H9 (cell line): ENCODE measurements at regions not wholly inside any gene's neighbourhood (a gene's known extent, or its start where the extent isn't known, plus 50 kb on each side); places are given as distances from the start of the nearest gene placed in this dataset.

Source experiments
- DNase-seq: peaks from one replicate; pipeline ENCODE4 v3.0.0-alpha.2; 2017
- H2AFZ ChIP-seq: one replicate; pipeline ENCODE4 v1.6.1; 2013; ENCODE audit warnings: mild to moderate bottlenecking, low read length, control low read depth, moderate library complexity
- H2AK5ac ChIP-seq: 2 replicates; pipeline ENCODE4 v1.6.1; 2013; ENCODE audit warnings: low read length, control low read depth, mixed read lengths; ENCODE audit not compliant: insufficient read length
- H2BK120ac ChIP-seq: one replicate; pipeline ENCODE4 v1.6.1; 2013; ENCODE audit warnings: low read depth, mild to moderate bottlenecking, low read length, control low read depth, inconsistent platforms; ENCODE audit not compliant: poor library complexity, severe bottlenecking
- H2BK12ac ChIP-seq: 2 replicates; pipeline ENCODE4 v1.6.1; 2013; ENCODE audit warnings: low read length, control low read depth, mixed read lengths, low read depth; ENCODE audit not compliant: insufficient read length
- H2BK15ac ChIP-seq: 2 replicates; pipeline ENCODE4 v1.6.1; 2013; ENCODE audit warnings: low read depth, low read length, control low read depth
- H2BK20ac ChIP-seq: one replicate; pipeline ENCODE4 v1.6.1; 2013; ENCODE audit warnings: low read depth, mild to moderate bottlenecking, low read length, control low read depth, inconsistent platforms; ENCODE audit not compliant: poor library complexity, severe bottlenecking
- H2BK5ac ChIP-seq: 2 replicates; pipeline ENCODE4 v1.6.1; 2013; ENCODE audit warnings: low read length, control low read depth, mixed read lengths; ENCODE audit not compliant: insufficient read length
- H3K14ac ChIP-seq: 2 replicates; pipeline ENCODE4 v1.6.1; 2013; ENCODE audit warnings: low read length, control low read depth; ENCODE audit not compliant: insufficient read depth
- H3K18ac ChIP-seq: 2 replicates; pipeline ENCODE4 v1.6.1; 2013; ENCODE audit warnings: low read depth, mild to moderate bottlenecking, mixed read lengths, low read length, control low read depth; ENCODE audit not compliant: insufficient read length
- H3K23ac ChIP-seq: 2 replicates; pipeline ENCODE4 v1.6.1; 2013; ENCODE audit warnings: low read length, control low read depth, mixed read lengths, low read depth; ENCODE audit not compliant: insufficient read length
- H3K23me2 ChIP-seq: 2 replicates; pipeline ENCODE4 v1.6.1; 2013; ENCODE audit warnings: low read depth, mild to moderate bottlenecking, mixed read lengths, low read length, control low read depth; ENCODE audit not compliant: insufficient read length, poor library complexity, severe bottlenecking
- H3K27ac ChIP-seq: 2 replicates; pipeline ENCODE4 v1.5.1; 2013; ENCODE audit warnings: low read length, control low read depth, mixed read lengths, low read depth; ENCODE audit not compliant: insufficient read length
- H3K27me3 ChIP-seq: 2 replicates; pipeline ENCODE4 v1.6.1; 2013; ENCODE audit warnings: low read length, control low read depth, inconsistent platforms; ENCODE audit not compliant: insufficient read depth
- H3K4ac ChIP-seq: 2 replicates; pipeline ENCODE4 v1.6.1; 2013; ENCODE audit warnings: low read depth, mild to moderate bottlenecking, control low read depth, inconsistent platforms, low read length, moderate library complexity
- H3K4me1 ChIP-seq: 2 replicates; pipeline ENCODE4 v1.6.1; 2013; ENCODE audit warnings: low read length, control low read depth, inconsistent platforms; ENCODE audit not compliant: insufficient read depth
- H3K4me2 ChIP-seq: 2 replicates; pipeline ENCODE4 v1.6.1; 2013; ENCODE audit warnings: low read length, control low read depth, mixed read lengths; ENCODE audit not compliant: insufficient read length, insufficient read depth
- H3K56ac ChIP-seq: 2 replicates; pipeline ENCODE4 v1.6.1; 2013; ENCODE audit warnings: low read depth, mild to moderate bottlenecking, mixed read lengths, low read length, control low read depth; ENCODE audit not compliant: insufficient read length
- H3K79me1 ChIP-seq: 2 replicates; pipeline ENCODE4 v1.6.1; 2013; ENCODE audit warnings: low read depth, mild to moderate bottlenecking, moderate library complexity, low read length, control low read depth, inconsistent platforms; ENCODE audit not compliant: insufficient read depth, poor library complexity, severe bottlenecking
- H3K79me2 ChIP-seq: 2 replicates; pipeline ENCODE4 v1.6.1; 2013; ENCODE audit warnings: low read length, control low read depth, inconsistent platforms; ENCODE audit not compliant: insufficient read depth
- H3K9ac ChIP-seq: 2 replicates; pipeline ENCODE4 v1.6.1; 2013; ENCODE audit warnings: low read length, control low read depth, mixed read lengths; ENCODE audit not compliant: insufficient read length; ENCODE audit errors: extremely low read depth
- H3K9me3 ChIP-seq: one replicate; pipeline ENCODE4 v1.6.1; 2013; ENCODE audit warnings: low read depth, low read length, inconsistent platforms; ENCODE audit not compliant: control insufficient read depth
- H3T11ph ChIP-seq: one replicate; pipeline ENCODE4 v1.6.1; 2013; ENCODE audit warnings: mild to moderate bottlenecking, low read length, control low read depth, inconsistent platforms
- H4K20me1 ChIP-seq: one replicate; pipeline ENCODE4 v1.6.1; 2013; ENCODE audit not compliant: control insufficient read depth, insufficient read length, insufficient read depth
- H4K5ac ChIP-seq: 2 replicates; pipeline ENCODE4 v1.6.1; 2013; ENCODE audit warnings: low read depth, mild to moderate bottlenecking, mixed read lengths, low read length, control low read depth; ENCODE audit not compliant: insufficient read length
- H4K8ac ChIP-seq: replicated peaks from 2 replicates; pipeline ENCODE4 v1.6.1; 2013; ENCODE audit warnings: low read length, control low read depth, mixed read lengths, low read depth; ENCODE audit not compliant: insufficient read length
- H4K91ac ChIP-seq: 2 replicates; pipeline ENCODE4 v1.6.1; 2013; ENCODE audit warnings: low read depth, mild to moderate bottlenecking, moderate library complexity, mixed read lengths, low read length, control low read depth; ENCODE audit not compliant: insufficient read length
- H3K27ac Mint-ChIP-seq, 3 experiments: 2 replicates in 2 of 3; 3 replicates in 1 of 3; pipeline ENCODE4 v1.8.0; 2020 to 2021; ENCODE audit warnings: mixed read lengths in 3 of 3, mild to moderate bottlenecking in 1 of 3, moderate library complexity in 1 of 3
- H3K27me3 Mint-ChIP-seq: 2 replicates; pipeline ENCODE4 v1.8.0; 2021; ENCODE audit warnings: low read depth, mild to moderate bottlenecking, moderate library complexity, mixed read lengths
- H3K36me3 Mint-ChIP-seq, 3 experiments: 2 replicates in 2 of 3; 3 replicates in 1 of 3; pipeline ENCODE4 v1.8.0; 2020 to 2021; ENCODE audit warnings: low read depth in 3 of 3, mixed read lengths in 3 of 3; ENCODE audit not compliant: insufficient read depth in 1 of 3
- H3K4me1 Mint-ChIP-seq, 2 experiments: 2 replicates each; pipeline ENCODE4 v1.8.0; 2020; ENCODE audit warnings: mixed read lengths in 2 of 2
- H3K4me3 Mint-ChIP-seq, 2 experiments: 2 replicates in 1 of 2; 3 replicates in 1 of 2; pipeline ENCODE4 v1.8.0; 2020 to 2021; ENCODE audit warnings: mild to moderate bottlenecking in 2 of 2, mixed read lengths in 2 of 2, moderate library complexity in 1 of 2
- H3K9me3 Mint-ChIP-seq, 2 experiments: 2 replicates in 1 of 2; 3 replicates in 1 of 2; pipeline ENCODE4 v1.8.0; 2020; ENCODE audit warnings: mild to moderate bottlenecking in 2 of 2, mixed read lengths in 2 of 2, moderate library complexity in 1 of 2
- CTCF ChIP-seq: fragments of 200-600 bp; sonication (generic); conservative IDR thresholded peaks from 3 replicates; pipeline ENCODE4 v1.8.0; 2021; ENCODE audit warnings: antibody characterized with exemption, mild to moderate bottlenecking
- WGBS: extraction: QIAGEN DNeasy Blood & Tissue Kit; methylation state at CpG from one replicate; pipeline ENCODE4 v1.1.7; 2013; ENCODE audit warnings: missing lambda C conversion rate, low lambda C conversion rate, mixed read lengths; ENCODE audit not compliant: insufficient read length; ENCODE audit errors: extremely low coverage; 5-methylcytosine and 5-hydroxymethylcytosine counted together

- no peak overlapping the region for H4K91ac ChIP-seq
- no peak overlapping the region for H2BK15ac ChIP-seq
- H3K9me3 ChIP-seq: no peaks in the 10 kb centered on the region
- no peak for TF ChIP-seq CTCF
- no peaks in the 10 kb centered on the region for H3K79me2 ChIP-seq
- H3K23ac ChIP-seq: no peak overlapping the region
- no peak overlapping the region for H3K14ac ChIP-seq
- Mint-ChIP-seq H3K27me3 (no peaks in the 10 kb centered on the region), H3K4me1 (no peaks in the 10 kb centered on the region), H3K27ac (no peak overlapping the region), H3K9me3 (no peaks in the 10 kb centered on the region), H3K4me3 (no peak overlapping the region), H3K36me3 (no peaks in the 10 kb centered on the region)
- H2BK5ac ChIP-seq: no peak overlapping the region
- no peak overlapping the region for H3K27ac ChIP-seq
- no peak overlapping the region for H2BK20ac ChIP-seq
- no peaks in the 10 kb centered on the region for H3K27me3 ChIP-seq
- no peaks in the 10 kb centered on the region for H4K20me1 ChIP-seq
- H2BK120ac ChIP-seq: no peak overlapping the region
- H3K9ac ChIP-seq: no peak overlapping the region
- no peak overlapping the region for H4K8ac ChIP-seq
- H3K56ac ChIP-seq: no peak overlapping the region
- H2AFZ ChIP-seq: no peak overlapping the region
- H3K79me1 ChIP-seq: no peaks in the 10 kb centered on the region
- H2AK5ac ChIP-seq: no peak overlapping the region
- no peak overlapping the region for H3K18ac ChIP-seq
- H4K5ac ChIP-seq: no peak overlapping the region
- H3T11ph ChIP-seq: no peak overlapping the region
- no CpG with 5 or more reads among the region's 3 CpGs for WGBS
- no peaks in the 10 kb centered on the region for H3K23me2 ChIP-seq
- no peak overlapping the region for H3K4ac ChIP-seq
- H3K4me2 ChIP-seq: no peak overlapping the region
- H2BK12ac ChIP-seq: no peak overlapping the region
- DNase-seq: no peak
- no peaks in the 10 kb centered on the region for H3K4me1 ChIP-seq
Observed at GRCh38 chr3:68045976-68046375, 391.6 kb upstream of the SUCLG2 start.
